Osteocyte (in vitro differentiated cells): ENCODE measurements at regions not wholly inside any gene's neighbourhood (a gene's known extent, or its start where the extent isn't known, plus 50 kb on each side); places are given as distances from the start of the nearest gene placed in this dataset.

Source experiments
- DNase-seq: peaks from one replicate; pipeline ENCODE4 v3.0.0; 2021; ENCODE audit warnings: mixed read lengths; ENCODE audit not compliant: unreplicated experiment; ENCODE audit errors: extremely low spot score
- H3K27ac Mint-ChIP-seq: one replicate; pipeline ENCODE4 v1.8.0; 2021; ENCODE audit warnings: mild to moderate bottlenecking, mixed read lengths; ENCODE audit not compliant: unreplicated experiment
- H3K27me3 Mint-ChIP-seq: one replicate; pipeline ENCODE4 v1.8.0; 2021; ENCODE audit warnings: mixed read lengths; ENCODE audit not compliant: unreplicated experiment
- H3K36me3 Mint-ChIP-seq: one replicate; pipeline ENCODE4 v1.8.0; 2021; ENCODE audit warnings: mixed read lengths; ENCODE audit not compliant: unreplicated experiment
- H3K4me1 Mint-ChIP-seq: one replicate; pipeline ENCODE4 v1.8.0; 2021; ENCODE audit warnings: mixed read lengths; ENCODE audit not compliant: unreplicated experiment
- H3K4me3 Mint-ChIP-seq: one replicate; pipeline ENCODE4 v1.8.0; 2021; ENCODE audit warnings: mild to moderate bottlenecking, moderate library complexity, mixed read lengths; ENCODE audit not compliant: unreplicated experiment
- H3K9me3 Mint-ChIP-seq: one replicate; pipeline ENCODE4 v1.8.0; 2021; ENCODE audit warnings: mixed read lengths; ENCODE audit not compliant: unreplicated experiment
- CTCF ChIP-seq: fragments of 200-600 bp; sonication (generic); IDR thresholded peaks from 2 replicates; pipeline ENCODE4 v1.5.0; 2021; ENCODE audit warnings: antibody characterized with exemption, mild to moderate bottlenecking, moderate library complexity

DNA sequence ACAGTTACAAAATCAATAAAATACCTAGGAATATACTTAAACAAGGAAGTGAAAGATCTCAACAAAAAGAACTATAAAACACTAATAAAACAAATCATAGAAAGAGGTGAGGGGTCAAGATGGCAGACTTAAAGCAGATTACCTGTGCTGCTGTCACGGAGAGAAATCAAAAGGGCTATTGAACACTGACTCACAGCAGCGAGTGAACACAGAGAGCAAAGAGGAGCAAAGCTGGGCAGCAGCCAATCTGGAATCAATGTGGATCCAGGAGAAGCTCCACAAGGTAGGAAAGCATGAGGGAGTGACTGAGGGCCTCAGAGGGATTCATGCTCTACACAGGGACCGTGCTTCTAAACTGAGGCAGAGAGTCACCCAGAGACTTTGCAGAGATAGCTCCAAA is 562.0 kb upstream of the SEMA3D start:
- Mint-ChIP-seq H3K36me3 (peaks cover 14% of the 10 kb centered on the region), H3K27me3 (no peaks in the 10 kb centered on the region), H3K4me3 (no peak overlapping the region), H3K4me1 (peaks cover 11% of the 10 kb centered on the region), H3K9me3 (peaks cover 45% of the 10 kb centered on the region), H3K27ac (no peak overlapping the region)
- no peak for TF ChIP-seq CTCF
- DNase-seq, result no peak

DNA sequence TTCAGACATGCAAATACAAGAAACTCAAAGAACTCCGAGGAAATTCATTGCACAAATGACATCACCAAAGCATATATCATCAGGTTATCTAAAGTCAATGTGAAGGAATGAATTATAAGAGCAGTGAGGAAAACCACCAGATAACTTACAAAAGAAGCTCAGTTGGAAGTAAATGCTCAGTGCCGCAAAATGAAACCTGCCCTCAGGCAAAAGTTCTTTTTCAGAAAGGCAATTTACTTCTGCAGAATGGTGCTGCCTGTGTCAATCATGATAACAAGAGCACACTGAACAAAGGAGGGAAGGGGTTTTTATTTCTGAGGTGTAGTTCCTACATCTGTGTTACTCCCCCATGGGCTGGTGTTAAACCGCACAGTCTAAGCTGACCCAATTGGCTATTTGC is 550.6 kb upstream of the SEMA3D start:
- H3K9me3 Mint-ChIP-seq, result peaks cover 30% of the 10 kb centered on the region
- no peak for DNase-seq
- no peak for TF ChIP-seq CTCF
- H3K4me1 Mint-ChIP-seq, result peaks cover 20% of the 10 kb centered on the region
- H3K27me3 Mint-ChIP-seq, result no peaks in the 10 kb centered on the region
- no peak overlapping the region for H3K4me3 Mint-ChIP-seq
- H3K36me3 Mint-ChIP-seq, result peaks cover 10% of the 10 kb centered on the region
- H3K27ac Mint-ChIP-seq, result no peak overlapping the region

DNA sequence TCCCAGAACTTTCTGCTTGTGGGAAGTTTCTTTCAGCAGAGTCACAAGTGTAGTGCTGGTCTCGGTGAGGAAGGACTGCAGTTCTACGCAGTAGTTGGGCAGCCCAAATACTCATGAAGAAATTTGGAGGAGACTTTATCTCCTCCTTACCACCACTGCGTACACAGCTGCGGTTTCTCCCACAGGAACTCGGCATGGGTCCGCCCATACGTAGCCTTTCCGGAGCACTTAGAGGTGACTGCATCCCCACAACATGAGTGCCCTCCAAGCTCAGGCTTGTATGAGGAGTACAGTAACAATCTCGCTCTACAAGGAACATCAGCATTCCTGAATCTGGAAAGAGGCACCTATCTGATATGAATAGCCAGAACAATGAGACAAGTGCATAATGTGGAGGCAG is 549.2 kb upstream of the SEMA3D start:
- Mint-ChIP-seq H3K4me1 (peaks cover 24% of the 10 kb centered on the region), H3K4me3 (no peak overlapping the region), H3K9me3 (peaks cover 35% of the 10 kb centered on the region), H3K36me3 (peaks cover 10% of the 10 kb centered on the region), H3K27ac (no peak overlapping the region), H3K27me3 (no peaks in the 10 kb centered on the region)
- DNase-seq, result no peak
- TF ChIP-seq CTCF, result no peak

- H3K4me1 Mint-ChIP-seq, result peaks cover 29% of the 10 kb centered on the region
- no peak overlapping the region for H3K4me3 Mint-ChIP-seq
- H3K36me3 Mint-ChIP-seq, result peaks cover 10% of the 10 kb centered on the region
- TF ChIP-seq CTCF, result no peak
- H3K27ac Mint-ChIP-seq, result no peak overlapping the region
- no peaks in the 10 kb centered on the region for H3K27me3 Mint-ChIP-seq
- peaks cover 30% of the 10 kb centered on the region for H3K9me3 Mint-ChIP-seq
- no peak for DNase-seq
These were observed 548.0 kb upstream of the SEMA3D start for GRCh38 chr7:85734823-85735222.

DNA sequence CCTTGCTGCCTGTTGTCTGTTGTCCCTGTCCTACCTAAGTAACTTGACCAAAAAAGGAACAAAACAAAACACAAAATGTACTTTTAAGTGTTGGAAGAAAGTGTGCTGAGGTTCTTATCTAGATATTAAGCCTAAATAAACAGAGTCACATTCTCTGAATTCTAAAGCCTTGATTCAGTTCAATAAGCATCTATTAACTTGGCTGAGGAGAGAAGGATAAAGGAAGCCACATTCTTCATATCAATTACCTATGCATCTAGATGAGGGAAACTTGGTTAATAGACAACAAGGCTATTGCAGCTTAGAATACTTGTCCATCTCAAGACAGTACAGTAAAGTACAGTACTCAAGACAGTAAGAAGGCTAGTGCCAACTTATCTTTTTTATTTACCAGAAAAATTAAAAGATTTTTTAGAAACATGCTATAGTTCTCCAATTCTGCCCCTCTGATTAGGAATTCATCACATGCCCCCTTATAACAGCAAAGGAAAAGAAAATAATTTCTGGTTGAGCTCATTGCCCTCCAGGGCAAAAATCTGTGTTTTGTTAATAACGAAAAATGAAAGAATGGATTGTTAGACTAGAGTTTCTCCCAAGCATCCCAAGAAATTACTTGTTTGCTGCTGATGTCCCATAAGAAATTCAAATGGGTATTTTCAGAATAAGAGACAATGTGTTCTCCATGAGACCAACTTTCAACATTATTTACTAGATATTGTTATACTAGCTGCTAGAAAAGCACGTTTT is 546.5 kb upstream of the SEMA3D start:
- TF ChIP-seq CTCF, result no peak
- H3K4me1 Mint-ChIP-seq, result peaks cover 32% of the 10 kb centered on the region
- H3K36me3 Mint-ChIP-seq, result peaks cover 10% of the 10 kb centered on the region
- H3K4me3 Mint-ChIP-seq, result no peak overlapping the region
- peak overlapping the region; percentile 59 for H3K27ac Mint-ChIP-seq
- H3K27me3 Mint-ChIP-seq, result no peaks in the 10 kb centered on the region
- peaks cover 24% of the 10 kb centered on the region for H3K9me3 Mint-ChIP-seq
- DNase-seq, result no peak
